ENCODE measurements at regions not wholly inside any gene's neighbourhood (a gene's known extent, or its start where the extent isn't known, plus 50 kb on each side); places are given as distances from the start of the nearest gene placed in this dataset.

- H3K27ac ChIP-seq (ENCODE audit: low read depth, low read length, poor library complexity, severe bottlenecking), result no peak overlapping the region
- intact Hi-C loops (cut with micrococcal nuclease; ENCODE audit: unreplicated experiment), result no loop called here
- H3K4me1 ChIP-seq (ENCODE audit: insufficient read depth, low read length, poor library complexity, severe bottlenecking), result no peaks in the 10 kb centered on the region
- H3K27me3 ChIP-seq (replicated peaks; ENCODE audit: insufficient read depth, low read depth, low read length, poor library complexity), result no peaks in the 10 kb centered on the region
- ChIA-PET CTCF (no interaction called here), POLR2A (ENCODE audit: low non-redundant PET) (no interaction called here)
- H3K36me3 ChIP-seq (ENCODE audit: insufficient read depth, low read length, poor library complexity, severe bottlenecking), result no peaks in the 10 kb centered on the region
- no peak overlapping the region for H3K4me3 ChIP-seq (ENCODE audit: low read depth, low read length, poor library complexity, severe bottlenecking)
- TF ChIP-seq EZH2 (IDR thresholded peaks at IDR 0.05; ENCODE audit: borderline replicate concordance, low read depth, low read length, poor library complexity, severe bottlenecking), result no peak
- no peak for TF ChIP-seq CTCF (conservative IDR thresholded peaks at IDR 0.05; ENCODE audit: low read depth, low read length)
- no TSS peak for BruUV-seq (replicated peaks)
- no peak for DNase-seq (ENCODE audit: low spot score)
- no peaks in the 10 kb centered on the region for H3K9me3 ChIP-seq (ENCODE audit: low read depth, low read length, poor library complexity, severe bottlenecking)
These were observed 182.9 kb downstream of the SLITRK6 start for GRCh38 chr13:85616275-85616674.

- intact Hi-C loops (cut with micrococcal nuclease; ENCODE audit: unreplicated experiment), result no loop called here
- no peaks in the 10 kb centered on the region for H3K27me3 ChIP-seq (replicated peaks; ENCODE audit: insufficient read depth, low read depth, low read length, poor library complexity)
- BruUV-seq (replicated peaks), result no TSS peak
- no peak overlapping the region for H3K27ac ChIP-seq (ENCODE audit: low read depth, low read length, poor library complexity, severe bottlenecking)
- ChIA-PET CTCF (no interaction called here), POLR2A (ENCODE audit: low non-redundant PET) (no interaction called here)
- no peaks in the 10 kb centered on the region for H3K36me3 ChIP-seq (ENCODE audit: insufficient read depth, low read length, poor library complexity, severe bottlenecking)
- H3K9me3 ChIP-seq (ENCODE audit: low read depth, low read length, poor library complexity, severe bottlenecking), result no peaks in the 10 kb centered on the region
- H3K4me1 ChIP-seq (ENCODE audit: insufficient read depth, low read length, poor library complexity, severe bottlenecking), result no peaks in the 10 kb centered on the region
- TF ChIP-seq EZH2 (IDR thresholded peaks at IDR 0.05; ENCODE audit: borderline replicate concordance, low read depth, low read length, poor library complexity, severe bottlenecking), result no peak
- no peak for DNase-seq (ENCODE audit: low spot score)
- no peak overlapping the region for H3K4me3 ChIP-seq (ENCODE audit: low read depth, low read length, poor library complexity, severe bottlenecking)
These were observed 184.2 kb downstream of the SLITRK6 start for GRCh38 chr13:85615031-85615430.

- Histone ChIP-seq H3K36me3 (ENCODE audit: insufficient read depth, low read length, poor library complexity, severe bottlenecking) (no peaks in the 10 kb centered on the region), H3K27me3 (replicated peaks; ENCODE audit: insufficient read depth, low read depth, low read length, poor library complexity) (no peaks in the 10 kb centered on the region), H3K9me3 (ENCODE audit: low read depth, low read length, poor library complexity, severe bottlenecking) (no peaks in the 10 kb centered on the region), H3K4me1 (ENCODE audit: insufficient read depth, low read length, poor library complexity, severe bottlenecking) (no peaks in the 10 kb centered on the region), H3K4me3 (ENCODE audit: low read depth, low read length, poor library complexity, severe bottlenecking) (no peak overlapping the region), H3K27ac (ENCODE audit: low read depth, low read length, poor library complexity, severe bottlenecking) (no peak overlapping the region)
- DNase-seq (ENCODE audit: low spot score), result no peak
- POLR2A ChIA-PET (ENCODE audit: low non-redundant PET), result no interaction called here
- TF ChIP-seq EZH2 (IDR thresholded peaks at IDR 0.05; ENCODE audit: borderline replicate concordance, low read depth, low read length, poor library complexity, severe bottlenecking), result no peak
- no peak for TF ChIP-seq CTCF (conservative IDR thresholded peaks at IDR 0.05; ENCODE audit: low read depth, low read length)
- CTCF ChIA-PET, result no interaction called here
- intact Hi-C loops (cut with micrococcal nuclease; ENCODE audit: unreplicated experiment), result no loop called here
- BruUV-seq (replicated peaks), result no TSS peak
These were observed 189.2 kb downstream of the SLITRK6 start for GRCh38 chr13:85610024-85610423.

- DNase-seq (ENCODE audit: low spot score), result no peak
- no peaks in the 10 kb centered on the region for H3K9me3 ChIP-seq (ENCODE audit: low read depth, low read length, poor library complexity, severe bottlenecking)
- ChIA-PET CTCF (no interaction called here), POLR2A (ENCODE audit: low non-redundant PET) (no interaction called here)
- H3K27me3 ChIP-seq (replicated peaks; ENCODE audit: insufficient read depth, low read depth, low read length, poor library complexity), result no peaks in the 10 kb centered on the region
- no peak overlapping the region for H3K4me3 ChIP-seq (ENCODE audit: low read depth, low read length, poor library complexity, severe bottlenecking)
- TF ChIP-seq EZH2 (IDR thresholded peaks at IDR 0.05; ENCODE audit: borderline replicate concordance, low read depth, low read length, poor library complexity, severe bottlenecking) (no peak), CTCF (conservative IDR thresholded peaks at IDR 0.05; ENCODE audit: low read depth, low read length) (no peak)
- intact Hi-C loops (cut with micrococcal nuclease; ENCODE audit: unreplicated experiment), result no loop called here
- no peaks in the 10 kb centered on the region for H3K36me3 ChIP-seq (ENCODE audit: insufficient read depth, low read length, poor library complexity, severe bottlenecking)
- H3K4me1 ChIP-seq (ENCODE audit: insufficient read depth, low read length, poor library complexity, severe bottlenecking), result no peaks in the 10 kb centered on the region
- no TSS peak for BruUV-seq (replicated peaks)
- no peak overlapping the region for H3K27ac ChIP-seq (ENCODE audit: low read depth, low read length, poor library complexity, severe bottlenecking)
These were observed 190.9 kb downstream of the SLITRK6 start for GRCh38 chr13:85608255-85608829.
